SK-N-MC (cell line): ENCODE measurements at regions not wholly inside any gene's neighbourhood (a gene's known extent, or its start where the extent isn't known, plus 50 kb on each side); places are given as distances from the start of the nearest gene placed in this dataset.

ENCODE experiments used
- EZH2 ChIP-seq: fragments of 200-600 bp; sonication (generic); IDR thresholded peaks from one replicate; pipeline ENCODE4 v1.6.1; 2017; ENCODE audit warnings: antibody characterized with exemption
- POLR2AphosphoS5 ChIP-seq: IDR thresholded peaks from 2 replicates; pipeline ENCODE4 v1.6.1; 2012; ENCODE audit warnings: mild to moderate bottlenecking, low read depth, low read length, borderline replicate concordance

GRCh38 chr11:128294001-128294670, 293.2 kb downstream of the ETS1 start:
- TF ChIP-seq EZH2 (no peak), POLR2AphosphoS5 (no peak)
